ENCODE measurements at regions not wholly inside any gene's neighbourhood (a gene's known extent, or its start where the extent isn't known, plus 50 kb on each side); places are given as distances from the start of the nearest gene placed in this dataset.

- TF ChIP-seq CTCF (IDR thresholded peaks at IDR 0.05) (no peak), POLR2A (IDR thresholded peaks at IDR 0.05) (no peak), POLR2AphosphoS5 (IDR thresholded peaks at IDR 0.05) (no peak), EP300 (IDR thresholded peaks at IDR 0.05) (no peak)
These were observed 192.2 kb upstream of the TENT5A start for GRCh38 chr6:81944661-81945060.

Data from upper lobe of left lung (tissue), 4 donors.